Esophagus muscularis mucosa (tissue), 4 donors: ENCODE measurements at regions not wholly inside any gene's neighbourhood (a gene's known extent, or its start where the extent isn't known, plus 50 kb on each side); places are given as distances from the start of the nearest gene placed in this dataset.

Experiments
- DNase-seq: peaks from one replicate; pipeline ENCODE4 v3.0.0-alpha.2; 2017; ENCODE audit errors: extremely low spot score
- H3K27ac ChIP-seq, 4 donors: fragments of 200-600 bp; sonication (generic); replicated peaks in 1 of 4; 1 replicate in 3 of 4; 2 replicates in 1 of 4; pipeline ENCODE4 v1.5.1; 2016 to 2019; ENCODE audit warnings: mild to moderate bottlenecking in 1 of 4
- H3K27me3 ChIP-seq, 4 donors: fragments of 200-600 bp; sonication (generic); one replicate each; pipeline versions ENCODE4 v1.5.1 to v1.6.0; 2016 to 2019
- H3K36me3 ChIP-seq, 4 donors: fragments of 200-600 bp; sonication (generic); one replicate each; pipeline ENCODE4 v1.5.1; 2016 to 2019
- H3K4me1 ChIP-seq, 4 donors: fragments of 200-600 bp; sonication (generic); one replicate each; pipeline ENCODE4 v1.5.1; 2016 to 2019
- H3K4me3 ChIP-seq, 4 donors: fragments of 200-600 bp; sonication (generic); 1 replicate in 2 of 4; 2 replicates in 2 of 4; pipeline ENCODE4 v1.5.1; 2016 to 2019; ENCODE audit warnings: mild to moderate bottlenecking in 4 of 4, moderate library complexity in 1 of 4
- H3K9me3 ChIP-seq, 4 donors: fragments of 200-600 bp; sonication (generic); 1 replicate in 3 of 4; 2 replicates in 1 of 4; pipeline ENCODE4 v1.5.1; 2016 to 2019
- EP300 ChIP-seq: sonication (generic); formaldehyde crosslinking; IDR thresholded peaks from one replicate; pipeline ENCODE4 v1.6.1; 2017; ENCODE audit warnings: antibody characterized with exemption
- POLR2A ChIP-seq: fragments of 450-650 bp; IDR thresholded peaks from one replicate; pipeline ENCODE4 v1.6.1; 2017; ENCODE audit warnings: antibody characterized with exemption, moderate library complexity, mild to moderate bottlenecking, low read depth
- POLR2AphosphoS5 ChIP-seq, 2 donors: sonication (generic); formaldehyde crosslinking; IDR thresholded peaks; one replicate each; pipeline ENCODE4 v1.6.1; 2017; ENCODE audit warnings: antibody characterized with exemption in 2 of 2
- WGBS: methylation state at CpG from one replicate; pipeline ENCODE4 v1.1.5; 2018; 5-methylcytosine and 5-hydroxymethylcytosine counted together
- intact Hi-C: fragments of 100-400 bp; cut with DNase I; formaldehyde crosslinking; loops from one replicate; pipeline ENCODE4 v1.15.1; 2023
- TF ChIP-seq, protein P1 (sequence below), 3 experiments: fragments of 200-600 bp in 2 of 3; fragments of 450-650 bp in 1 of 3; sonication (generic) in 2 of 3; IDR thresholded peaks; one replicate each; pipeline ENCODE4 v1.5.1; 2017 to 2019; ENCODE audit warnings: antibody characterized with exemption in 3 of 3, mild to moderate bottlenecking in 2 of 3, moderate library complexity in 1 of 3

DNA sequence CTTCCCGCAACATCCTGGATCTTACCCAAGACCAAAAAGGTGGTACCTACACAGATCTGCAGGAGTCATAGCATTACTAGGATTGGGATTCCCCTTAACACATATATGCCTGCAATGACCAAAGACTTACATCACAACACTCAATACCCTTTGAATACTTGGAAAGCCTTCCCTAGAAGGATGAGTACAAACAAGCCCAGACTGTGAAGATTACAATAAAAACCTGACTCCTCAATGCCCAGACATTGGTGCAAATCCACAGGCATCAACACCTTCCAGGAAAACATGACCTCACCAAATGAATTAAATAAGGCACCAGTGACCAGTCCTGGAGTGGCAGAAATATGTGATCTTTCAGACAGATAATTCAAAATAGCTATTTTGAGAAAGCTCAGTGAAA lies 326.8 kb downstream of the TBL1XR1 start:
- WGBS, result 100% methylated on average over 1 of the region's 1 CpG
- no peak for DNase-seq
- Histone ChIP-seq H3K27ac (no peak overlapping the region), H3K4me1 (peaks cover 0 to 5% (median 0%) of the 10 kb centered on the region in 4 donors), H3K36me3 (no peaks in the 10 kb centered on the region), H3K27me3 (no peaks in the 10 kb centered on the region), H3K9me3 (peaks cover 0 to 6% (median 0%) of the 10 kb centered on the region in 4 donors), H3K4me3 (no peak overlapping the region)
- intact Hi-C loops, result loop anchor here (5.0 kb wide), 1 partner anchor 1512 kb away; no protein-coding TSS in a partner anchor
- TF ChIP-seq POLR2AphosphoS5 (IDR thresholded peaks at IDR 0.05) (no peak), EP300 (no peak), POLR2A (no peak)
- TF ChIP-seq, protein P1, sequence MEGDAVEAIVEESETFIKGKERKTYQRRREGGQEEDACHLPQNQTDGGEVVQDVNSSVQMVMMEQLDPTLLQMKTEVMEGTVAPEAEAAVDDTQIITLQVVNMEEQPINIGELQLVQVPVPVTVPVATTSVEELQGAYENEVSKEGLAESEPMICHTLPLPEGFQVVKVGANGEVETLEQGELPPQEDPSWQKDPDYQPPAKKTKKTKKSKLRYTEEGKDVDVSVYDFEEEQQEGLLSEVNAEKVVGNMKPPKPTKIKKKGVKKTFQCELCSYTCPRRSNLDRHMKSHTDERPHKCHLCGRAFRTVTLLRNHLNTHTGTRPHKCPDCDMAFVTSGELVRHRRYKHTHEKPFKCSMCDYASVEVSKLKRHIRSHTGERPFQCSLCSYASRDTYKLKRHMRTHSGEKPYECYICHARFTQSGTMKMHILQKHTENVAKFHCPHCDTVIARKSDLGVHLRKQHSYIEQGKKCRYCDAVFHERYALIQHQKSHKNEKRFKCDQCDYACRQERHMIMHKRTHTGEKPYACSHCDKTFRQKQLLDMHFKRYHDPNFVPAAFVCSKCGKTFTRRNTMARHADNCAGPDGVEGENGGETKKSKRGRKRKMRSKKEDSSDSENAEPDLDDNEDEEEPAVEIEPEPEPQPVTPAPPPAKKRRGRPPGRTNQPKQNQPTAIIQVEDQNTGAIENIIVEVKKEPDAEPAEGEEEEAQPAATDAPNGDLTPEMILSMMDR (IDR thresholded peaks at IDR 0.05), result no peak

DNA sequence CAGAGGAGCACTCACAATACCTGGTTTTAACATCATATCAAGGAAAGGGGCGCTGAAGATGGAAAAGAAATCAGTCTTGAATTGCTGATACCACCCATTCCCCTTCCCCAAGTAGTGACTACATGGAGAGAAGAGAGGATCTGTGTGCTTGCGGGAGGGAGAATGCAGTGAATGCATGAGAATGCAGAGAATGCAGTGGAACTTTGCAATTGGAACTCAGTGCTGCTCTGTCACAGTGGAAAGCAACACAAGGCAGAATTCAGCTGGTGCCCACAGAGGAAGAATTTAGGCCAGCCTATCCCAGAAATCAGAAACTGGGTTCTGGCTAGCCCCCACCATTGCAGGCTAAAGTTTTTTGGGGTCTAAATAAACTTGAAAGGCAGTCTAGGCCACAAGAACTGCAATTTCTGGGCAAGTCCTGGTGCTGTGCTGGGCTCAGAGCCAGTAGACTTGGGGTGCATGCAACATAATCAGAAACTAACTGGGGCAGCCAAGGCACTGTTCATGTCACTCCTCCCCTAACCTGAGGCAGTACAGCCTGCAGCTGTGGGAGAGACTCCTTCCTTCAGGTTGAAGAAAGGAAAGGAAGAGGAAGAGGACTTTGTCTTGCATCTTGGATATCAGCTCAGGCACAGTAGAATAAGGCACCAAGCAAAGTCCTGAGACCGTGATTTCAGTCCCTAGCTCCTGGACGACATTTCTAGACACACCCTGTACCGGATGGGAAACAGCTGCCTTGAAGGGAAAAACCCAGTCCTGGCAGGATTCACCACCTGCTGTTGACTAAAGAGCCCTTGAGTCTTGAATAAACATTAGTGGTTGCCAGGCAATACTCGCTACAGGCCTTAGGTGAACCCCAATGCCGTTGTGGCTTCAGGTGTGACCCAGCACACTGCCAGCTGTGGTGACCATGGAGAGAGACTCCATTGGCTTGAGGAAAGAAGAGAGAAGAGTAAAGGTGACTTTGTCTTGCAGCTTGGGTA lies 329.3 kb downstream of the TBL1XR1 start:
- H3K36me3 ChIP-seq, result no peaks in the 10 kb centered on the region
- WGBS, result 65% methylated on average over 7 of the region's 7 CpGs
- intact Hi-C loops, result no loop called here

DNA sequence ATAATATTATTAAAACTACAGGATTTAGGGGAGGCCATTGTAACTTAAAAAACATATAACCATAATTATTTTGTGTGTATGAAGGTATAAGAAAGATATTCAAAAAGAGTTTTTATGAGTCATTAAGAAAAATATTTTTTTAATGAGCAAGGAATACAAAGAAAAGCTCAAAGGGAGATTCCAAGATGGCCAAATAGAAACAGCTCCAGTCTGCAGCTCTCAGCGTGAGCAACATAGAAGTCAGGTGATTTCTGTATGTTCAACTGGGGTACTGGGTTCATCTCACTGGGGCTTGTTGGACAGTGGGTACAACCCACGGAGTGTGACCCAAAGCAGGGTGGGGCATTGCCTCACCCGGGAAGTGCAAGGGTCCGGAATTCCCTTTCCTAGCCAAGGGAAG lies 336.1 kb downstream of the TBL1XR1 start:
- intact Hi-C loops, result no loop called here
- no peak for TF ChIP-seq EP300
- no peak for TF ChIP-seq POLR2AphosphoS5 (IDR thresholded peaks at IDR 0.05)
- TF ChIP-seq, protein P1 (IDR thresholded peaks at IDR 0.05), result no peak
- no peak for TF ChIP-seq POLR2A
- H3K27ac ChIP-seq, result no peak overlapping the region
- H3K27me3 ChIP-seq, result no peaks in the 10 kb centered on the region
- H3K9me3 ChIP-seq, result no peaks in the 10 kb centered on the region
- no peaks in the 10 kb centered on the region for H3K4me1 ChIP-seq
- WGBS, result 89% methylated on average over 2 of the region's 4 CpGs
- no peak overlapping the region for H3K4me3 ChIP-seq
- DNase-seq, result no peak
- H3K36me3 ChIP-seq, result no peaks in the 10 kb centered on the region

More for the DNA sequence above, 329.3 kb downstream of the TBL1XR1 start:
- no peak for DNase-seq
- Histone ChIP-seq H3K27ac (no peak overlapping the region), H3K4me3 (no peak overlapping the region), H3K27me3 (no peaks in the 10 kb centered on the region), H3K9me3 (peaks cover 0 to 6% (median 0%) of the 10 kb centered on the region in 4 donors), H3K4me1 (peaks cover 0 to 5% (median 0%) of the 10 kb centered on the region in 4 donors)
- TF ChIP-seq POLR2AphosphoS5 (IDR thresholded peaks at IDR 0.05) (no peak), EP300 (no peak), POLR2A (no peak)
- TF ChIP-seq, protein P1 (IDR thresholded peaks at IDR 0.05), result no peak

DNA sequence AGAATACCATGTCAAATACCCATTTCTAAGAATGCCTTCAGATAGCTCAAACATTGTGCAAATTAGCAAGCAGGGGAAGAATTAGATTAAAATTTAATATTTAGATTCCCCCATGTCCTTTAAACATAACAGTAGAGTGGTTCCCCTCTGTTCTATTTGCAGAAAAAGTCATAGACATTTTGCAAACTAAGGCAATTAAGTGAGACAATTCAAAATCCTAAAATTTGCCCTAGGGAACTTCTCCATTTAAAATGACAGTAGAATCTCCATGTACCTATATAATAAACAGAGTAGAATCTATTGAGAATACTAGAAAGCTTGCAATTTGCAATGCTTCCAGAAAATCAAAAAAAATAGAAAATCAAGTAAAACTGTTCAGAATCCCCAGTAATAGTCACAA lies 340.6 kb downstream of the TBL1XR1 start:
- Histone ChIP-seq H3K9me3 (no peaks in the 10 kb centered on the region), H3K27ac (no peak overlapping the region), H3K4me3 (no peak overlapping the region), H3K36me3 (no peaks in the 10 kb centered on the region), H3K27me3 (no peaks in the 10 kb centered on the region), H3K4me1 (peaks cover 0 to 6% (median 0%) of the 10 kb centered on the region in 4 donors)
- TF ChIP-seq POLR2AphosphoS5 (IDR thresholded peaks at IDR 0.05), result no peak
- TF ChIP-seq POLR2A, result no peak
- no peak for TF ChIP-seq EP300
- TF ChIP-seq, protein P1 (IDR thresholded peaks at IDR 0.05), result no peak
- intact Hi-C loops, result no loop called here
- no peak for DNase-seq
